Right lobe of liver (tissue), 4 donors: ENCODE measurements at regions not wholly inside any gene's neighbourhood (a gene's known extent, or its start where the extent isn't known, plus 50 kb on each side); places are given as distances from the start of the nearest gene placed in this dataset.

ENCODE experiments used
- CTCF ChIP-seq, 4 donors: fragments of 200-600 bp in 3 of 4; fragments of 450-650 bp in 1 of 4; IDR thresholded peaks; one replicate each; pipeline versions ENCODE4 v1.5.1 to v1.8.0; 2016 to 2022; ENCODE audit warnings: antibody characterized with exemption in 4 of 4, mild to moderate bottlenecking in 2 of 4
- POLR2A ChIP-seq: fragments of 450-650 bp; IDR thresholded peaks from one replicate; pipeline ENCODE4 v1.6.1; 2017; ENCODE audit warnings: antibody characterized with exemption, mild to moderate bottlenecking
- donor health status: DM: no; HTN: no; CAD: no.
- donor health status: DM: no; HTN: no; CAD: no.
- donor health status: DM: no; HTN: yes; CAD: no.

- TF ChIP-seq CTCF (IDR thresholded peaks at IDR 0.05) (no peak), POLR2A (no peak)
These were observed 348.7 kb downstream of the ETS1 start for GRCh38 chr11:128238521-128239265.
